Left ventricle myocardium superior (tissue), 1 donor: ENCODE measurements at regions not wholly inside any gene's neighbourhood (a gene's known extent, or its start where the extent isn't known, plus 50 kb on each side); places are given as distances from the start of the nearest gene placed in this dataset.
"Not testable (repeated sequence)": the region's sequence is repeated elsewhere in the genome, so short reads cannot be mapped to it uniquely, and the experiment has no call there.

Experiments used
- ATAC-seq: fragments of 200-7000 bp; cut with Tn5 transposase; one replicate; pipeline ENCODE4 v1.9.1; 2020; ENCODE audit warnings: mild to moderate bottlenecking, moderate library complexity
- DNase-seq: peaks from one replicate; pipeline ENCODE4 v3.0.0-alpha.2; 2020
- intact Hi-C: fragments of 100-400 bp; cut with micrococcal nuclease; formaldehyde crosslinking; loops from one replicate; pipeline ENCODE4 v1.11.0; 2022
- donor health status: DM: no; HTN: yes; CAD: no; lungs with severe emphysema.

- no peak for DNase-seq
- intact Hi-C loops, result no loop called here
Measured at GRCh38 chr6:131414956-131415355, 158.1 kb upstream of the ARG1 start.

GRCh38 chr6:131418441-131418840 is 154.6 kb upstream of the ARG1 start:
- no peak for ATAC-seq
- intact Hi-C loops, result no loop called here

More at GRCh38 chr6:131414956-131415355, 158.1 kb upstream of the ARG1 start:
- no peak for ATAC-seq

GRCh38 chr6:131419702-131420101 is 153.3 kb upstream of the ARG1 start:
- ATAC-seq, result no peak
- no peak for DNase-seq
- intact Hi-C loops, result no loop called here

More at GRCh38 chr6:131418441-131418840, 154.6 kb upstream of the ARG1 start:
- DNase-seq, result no peak

- intact Hi-C loops, result no loop called here
Measured at GRCh38 chr6:131424016-131424415, 149.0 kb upstream of the ARG1 start.

GRCh38 chr6:131424475-131424874 is 148.6 kb upstream of the ARG1 start:
- DNase-seq (no peak), ATAC-seq (no peak)
- intact Hi-C loops, result no loop called here

More at GRCh38 chr6:131424016-131424415, 149.0 kb upstream of the ARG1 start:
- DNase-seq (no peak), ATAC-seq (no peak)

- DNase-seq, result no peak
- ATAC-seq, result no peak
- intact Hi-C loops, result no loop called here
Measured at GRCh38 chr6:131427434-131428058, 145.5 kb upstream of the ARG1 start.

- DNase-seq (no peak), ATAC-seq (no peak)
- intact Hi-C loops, result no loop called here
Measured at GRCh38 chr6:131430531-131430930, 142.5 kb upstream of the ARG1 start.

- no peak for DNase-seq
Measured at GRCh38 chr6:131431718-131432117, 141.3 kb upstream of the ARG1 start.

GRCh38 chr6:131433927-131434326 is 139.1 kb upstream of the ARG1 start:
- DNase-seq (no peak), ATAC-seq (no peak)
- intact Hi-C loops, result no loop called here

More at GRCh38 chr6:131431718-131432117, 141.3 kb upstream of the ARG1 start:
- no peak for ATAC-seq
- intact Hi-C loops, result no loop called here

- intact Hi-C loops, result no loop called here
- ATAC-seq, result no peak
Measured at GRCh38 chr6:131436358-131436757, 136.7 kb upstream of the ARG1 start.

GRCh38 chr6:131443014-131443413 is 130.0 kb upstream of the ARG1 start:
- ATAC-seq (no peak), DNase-seq (no peak)
- intact Hi-C loops, result no loop called here

More at GRCh38 chr6:131436358-131436757, 136.7 kb upstream of the ARG1 start:
- DNase-seq, result no peak

- DNase-seq (no peak), ATAC-seq (no peak)
- intact Hi-C loops, result no loop called here
Measured at GRCh38 chr6:131443514-131443913, 129.5 kb upstream of the ARG1 start.

- DNase-seq, ATAC-seq, intact Hi-C loops: not testable (repeated sequence)
Measured at GRCh38 chr6:131445356-131445755, 127.7 kb upstream of the ARG1 start.

- intact Hi-C loops, result no loop called here
- no peak for DNase-seq
- ATAC-seq, result no peak
Measured at GRCh38 chr6:131450861-131451260, 122.2 kb upstream of the ARG1 start.

GRCh38 chr6:131451321-131452144 is 121.5 kb upstream of the ARG1 start:
- intact Hi-C loops, result no loop called here
- DNase-seq (no peak), ATAC-seq (no peak)

- intact Hi-C loops, result no loop called here
- ATAC-seq (no peak), DNase-seq (no peak)
Measured at GRCh38 chr6:131453803-131454202, 119.2 kb upstream of the ARG1 start.

- ATAC-seq (no peak), DNase-seq (no peak)
- intact Hi-C loops, result no loop called here
Measured at GRCh38 chr6:131456565-131456964, 116.5 kb upstream of the ARG1 start.

GRCh38 chr6:131459005-131459404 is 114.0 kb upstream of the ARG1 start:
- DNase-seq (no peak), ATAC-seq (no peak)
- intact Hi-C loops, result no loop called here

- intact Hi-C loops, result no loop called here
- ATAC-seq, result no peak
- no peak for DNase-seq
Measured at GRCh38 chr6:131460614-131461000, 112.4 kb upstream of the ARG1 start.

GRCh38 chr6:131469130-131469529 is 103.9 kb upstream of the ARG1 start:
- intact Hi-C loops, result no loop called here
- no peak for DNase-seq
- no peak for ATAC-seq

GRCh38 chr6:131470534-131470933 is 102.5 kb upstream of the ARG1 start:
- intact Hi-C loops, result no loop called here
- DNase-seq, result no peak
- ATAC-seq, result no peak
